Kidney epithelial cell (primary cell): ENCODE measurements at regions not wholly inside any gene's neighbourhood (a gene's known extent, or its start where the extent isn't known, plus 50 kb on each side); places are given as distances from the start of the nearest gene placed in this dataset.
"Not testable (repeated sequence)": the region's sequence is repeated elsewhere in the genome, so short reads cannot be mapped to it uniquely, and the experiment has no call there.

ENCODE experiments used
- DNase-seq: peaks from one replicate; pipeline ENCODE4 v3.0.0-alpha.2; 2010; ENCODE audit warnings: low read depth
- H3K27me3 ChIP-seq: 2 replicates; pipeline ENCODE4 v1.6.0; 2011; ENCODE audit warnings: low read length; ENCODE audit not compliant: control insufficient read depth, insufficient read depth
- H3K36me3 ChIP-seq: 2 replicates; pipeline ENCODE4 v1.5.1; 2011; ENCODE audit warnings: low read length; ENCODE audit not compliant: control insufficient read depth, insufficient read depth
- H3K4me3 ChIP-seq: 2 replicates; pipeline ENCODE4 v1.5.1; 2011; ENCODE audit warnings: low read depth, mild to moderate bottlenecking, control low read depth, low read length
- CTCF ChIP-seq: IDR thresholded peaks from 2 replicates; pipeline ENCODE4 v1.5.1; 2011; ENCODE audit warnings: mild to moderate bottlenecking, moderate library complexity, low read length, control low read depth, inconsistent platforms; ENCODE audit not compliant: insufficient read depth, poor library complexity, severe bottlenecking

DNA sequence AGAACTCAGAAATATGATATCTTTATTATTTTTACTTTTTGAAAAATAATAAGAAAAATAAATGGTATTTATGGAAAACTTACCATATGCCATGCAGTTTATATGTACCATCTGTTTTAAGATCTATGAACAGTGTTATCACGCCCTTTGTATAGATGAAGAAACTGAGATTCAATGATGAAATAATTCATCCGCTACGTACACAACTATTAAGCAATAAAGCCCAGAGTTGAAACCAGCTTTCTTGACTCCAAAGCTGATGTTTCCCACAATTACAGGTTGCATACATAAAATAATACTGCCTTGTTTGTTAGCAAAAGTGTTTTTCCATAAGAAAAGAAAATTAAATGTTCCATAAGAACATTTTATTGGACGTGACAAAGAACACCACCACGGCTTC is 67.2 kb upstream of the BCL6 start:
- no peaks in the 10 kb centered on the region for H3K36me3 ChIP-seq
- no peak for DNase-seq

DNA sequence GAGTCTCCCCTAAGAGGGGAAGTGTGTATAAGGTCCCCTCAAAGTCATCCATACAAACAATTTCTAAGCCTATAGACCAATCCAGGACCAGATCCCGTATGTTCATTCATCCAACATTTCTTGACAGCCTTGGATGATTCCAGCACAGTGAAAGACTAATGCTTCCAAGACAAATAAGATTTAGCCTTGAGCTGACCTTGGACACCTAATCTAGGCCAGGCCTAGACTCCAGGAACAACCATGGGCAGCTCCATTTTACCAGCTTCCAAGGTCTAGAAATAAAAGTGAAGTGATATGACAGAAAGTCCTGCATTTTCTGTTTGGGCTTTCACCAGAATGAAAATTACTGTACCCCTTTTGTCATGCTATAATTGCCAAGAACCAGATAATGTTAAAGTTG is 67.9 kb upstream of the BCL6 start:
- Histone ChIP-seq H3K36me3 (no peaks in the 10 kb centered on the region), H3K27me3 (peaks cover 2% of the 10 kb centered on the region), H3K4me3 (no peak overlapping the region)
- no peak for DNase-seq
- TF ChIP-seq CTCF: no peak

More for the DNA sequence above, 67.2 kb upstream of the BCL6 start:
- TF ChIP-seq CTCF: no peak
- H3K4me3 ChIP-seq: no peak overlapping the region
- peaks cover 2% of the 10 kb centered on the region for H3K27me3 ChIP-seq

- H3K27me3 ChIP-seq, DNase-seq, H3K36me3 ChIP-seq, H3K4me3 ChIP-seq: not testable (repeated sequence)
Observed at GRCh38 chr3:187817766-187818165, 72.5 kb upstream of the BCL6 start.

DNA sequence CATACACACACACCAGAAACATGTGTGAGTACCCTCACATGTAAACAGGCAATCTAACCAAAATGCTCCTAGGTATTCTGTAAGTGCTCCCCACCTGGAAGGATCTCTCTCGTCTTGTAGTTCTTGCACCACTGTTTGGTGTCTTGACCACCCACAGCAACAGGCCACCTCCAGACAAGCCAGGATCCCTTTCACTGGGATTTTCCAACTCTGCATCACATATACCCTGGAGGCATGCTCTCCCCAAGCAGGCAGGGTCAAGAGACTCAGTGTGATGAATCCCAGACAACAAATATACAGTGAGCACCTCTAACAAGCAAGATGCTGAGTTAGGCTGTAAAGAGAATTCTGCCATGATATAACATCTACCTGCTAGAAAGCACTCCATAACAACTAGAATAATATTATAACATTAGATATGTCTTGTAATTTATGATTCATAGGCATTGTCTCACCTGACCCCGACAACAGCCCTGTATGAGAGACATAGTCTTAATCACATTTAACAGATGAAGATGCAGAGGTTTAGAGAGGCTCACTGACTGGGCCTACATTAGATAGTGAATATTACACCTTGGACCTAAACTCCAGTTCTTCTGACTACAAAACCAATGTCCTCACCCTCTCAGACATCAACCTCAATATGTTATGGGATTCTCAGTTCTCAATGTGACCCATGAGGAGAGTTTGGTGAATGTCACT is 76.5 kb upstream of the BCL6 start:
- no peak for TF ChIP-seq CTCF
- Histone ChIP-seq H3K36me3 (no peaks in the 10 kb centered on the region), H3K4me3 (no peak overlapping the region), H3K27me3 (no peaks in the 10 kb centered on the region)
- no peak for DNase-seq

GRCh38 chr3:187822402-187822801 is 77.1 kb upstream of the BCL6 start:
- no peak for TF ChIP-seq CTCF
- no peak overlapping the region for H3K4me3 ChIP-seq
- H3K36me3 ChIP-seq: no peaks in the 10 kb centered on the region
- H3K27me3 ChIP-seq: no peaks in the 10 kb centered on the region
- DNase-seq: no peak

DNA sequence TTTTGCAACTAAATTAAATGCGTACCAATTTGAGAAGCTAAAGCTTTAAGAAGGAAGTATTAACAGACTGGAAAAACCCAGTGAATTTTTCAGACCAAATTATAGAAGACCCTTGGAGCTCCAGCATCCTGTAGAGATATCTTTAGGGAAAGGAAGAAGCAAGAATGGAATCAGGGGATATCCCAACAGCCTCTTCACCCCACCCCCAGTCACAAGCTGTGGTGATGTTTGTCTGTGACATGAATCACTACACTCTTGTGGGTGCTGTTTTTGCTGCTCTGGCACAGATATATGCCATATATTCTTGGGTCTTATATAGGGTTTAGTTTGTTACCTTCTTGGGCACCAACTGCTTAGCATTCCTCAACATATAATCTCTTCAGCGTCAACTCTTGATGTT is 78.5 kb upstream of the BCL6 start:
- no peak for TF ChIP-seq CTCF
- Histone ChIP-seq H3K36me3 (no peaks in the 10 kb centered on the region), H3K4me3 (no peak overlapping the region), H3K27me3 (no peaks in the 10 kb centered on the region)
- DNase-seq: no peak
